GM03348 (cell line): ENCODE measurements at regions not wholly inside any gene's neighbourhood (a gene's known extent, or its start where the extent isn't known, plus 50 kb on each side); places are given as distances from the start of the nearest gene placed in this dataset.

ENCODE experiments used
- DNase-seq: peaks from one replicate; pipeline ENCODE4 v3.0.0; 2012; ENCODE audit warnings: low spot score

- DNase-seq = no peak
Measured at GRCh38 chr12:30827101-30828066, 72.6 kb upstream of the CAPRIN2 start.

- no peak for DNase-seq
Measured at GRCh38 chr12:30826276-30826675, 71.5 kb upstream of the CAPRIN2 start.

- no peak for DNase-seq
Measured at GRCh38 chr12:30825341-30825740, 70.6 kb upstream of the CAPRIN2 start.

GRCh38 chr12:30824311-30824710, 69.6 kb upstream of the CAPRIN2 start:
- no peak for DNase-seq

- DNase-seq = no peak
Measured at GRCh38 chr12:30823764-30824163, 69.0 kb upstream of the CAPRIN2 start.

- DNase-seq = peak; percentile 47
Measured at GRCh38 chr12:30823156-30823699, 68.5 kb upstream of the CAPRIN2 start.

GRCh38 chr12:30822385-30823155, 67.8 kb upstream of the CAPRIN2 start:
- peak; percentile 83 for DNase-seq

GRCh38 chr12:30820406-30820946, 65.7 kb upstream of the CAPRIN2 start:
- no peak for DNase-seq

GRCh38 chr12:30818562-30818961, 63.8 kb upstream of the CAPRIN2 start:
- no peak for DNase-seq

GRCh38 chr12:30816742-30817465, 62.2 kb upstream of the CAPRIN2 start:
- no peak for DNase-seq

GRCh38 chr12:30814295-30814655, 59.5 kb upstream of the CAPRIN2 start:
- no peak for DNase-seq

GRCh38 chr12:30813525-30814294, 59.0 kb upstream of the CAPRIN2 start:
- DNase-seq = no peak

- no peak for DNase-seq
Measured at GRCh38 chr12:30811966-30812365, 57.2 kb upstream of the CAPRIN2 start.

GRCh38 chr12:30810918-30811317, 56.2 kb upstream of the CAPRIN2 start:
- DNase-seq = no peak

- no peak for DNase-seq
Measured at GRCh38 chr12:30807695-30808034, 52.9 kb upstream of the CAPRIN2 start.

- DNase-seq = peak; percentile 69
Measured at GRCh38 chr12:30806989-30807694, 52.4 kb upstream of the CAPRIN2 start.

- DNase-seq = no peak
Measured at GRCh38 chr12:30805959-30806358, 51.2 kb upstream of the CAPRIN2 start.
